ENCODE measurements at regions not wholly inside any gene's neighbourhood (a gene's known extent, or its start where the extent isn't known, plus 50 kb on each side); places are given as distances from the start of the nearest gene placed in this dataset.

DNA sequence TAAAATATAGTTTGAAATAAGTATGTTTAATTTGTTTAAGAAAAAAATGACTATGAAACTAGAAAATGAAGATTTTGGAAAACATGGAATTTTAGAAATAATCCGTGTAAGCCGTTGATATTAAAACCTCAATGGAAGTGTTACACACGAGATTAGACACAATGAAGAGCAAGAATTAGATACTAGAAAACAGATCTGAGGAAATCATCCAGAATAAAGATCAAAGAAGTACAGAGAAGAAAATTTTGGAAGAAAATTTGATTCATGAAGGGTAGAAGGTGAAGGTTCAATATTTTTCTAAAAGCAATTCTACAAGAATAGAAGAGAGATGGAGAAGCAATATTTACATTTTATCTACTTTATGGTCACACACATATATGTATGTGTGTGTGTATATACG lies 52.5 kb upstream of the SATB1 start:
- no peaks in the 10 kb centered on the region for H3K4me1 Mint-ChIP-seq
- H3K27me3 ChIP-seq (ENCODE audit: insufficient read depth, low read length) = no peaks in the 10 kb centered on the region

More for the DNA sequence above, 52.5 kb upstream of the SATB1 start:
- Histone ChIP-seq H3K14ac (ENCODE audit: insufficient read depth, low read length) (no peak overlapping the region), H3K9ac (ENCODE audit: extremely low read depth, insufficient read length, low read length) (no peak overlapping the region), H2AFZ (ENCODE audit: low read length) (no peak overlapping the region), H4K8ac (replicated peaks; ENCODE audit: insufficient read length, low read depth, low read length) (no peak overlapping the region), H3K18ac (ENCODE audit: insufficient read length, low read depth, low read length) (no peak overlapping the region), H2AK5ac (ENCODE audit: insufficient read length, low read length) (no peak overlapping the region), H4K5ac (ENCODE audit: insufficient read length, low read depth, low read length) (no peak overlapping the region), H3K27ac (ENCODE audit: insufficient read length, low read depth, low read length) (no peak overlapping the region), H2BK120ac (ENCODE audit: low read depth, low read length, poor library complexity, severe bottlenecking) (no peak overlapping the region), H3K4me2 (ENCODE audit: insufficient read depth, insufficient read length, low read length) (no peak overlapping the region), H3K23me2 (ENCODE audit: insufficient read length, low read depth, low read length, poor library complexity, severe bottlenecking) (no peaks in the 10 kb centered on the region), H2BK5ac (ENCODE audit: insufficient read length, low read length) (no peak overlapping the region), H4K91ac (ENCODE audit: insufficient read length, low read depth, low read length) (no peak overlapping the region), H3T11ph (ENCODE audit: low read length) (no peak overlapping the region), H2BK15ac (ENCODE audit: low read depth, low read length) (no peak overlapping the region), H3K56ac (ENCODE audit: insufficient read length, low read depth, low read length) (no peak overlapping the region), H3K9me3 (ENCODE audit: control insufficient read depth, low read depth, low read length) (no peaks in the 10 kb centered on the region), H3K23ac (ENCODE audit: insufficient read length, low read depth, low read length) (no peak overlapping the region), H3K79me1 (ENCODE audit: insufficient read depth, low read depth, low read length, poor library complexity, severe bottlenecking) (no peaks in the 10 kb centered on the region), H3K4me1 (ENCODE audit: insufficient read depth, low read length) (no peaks in the 10 kb centered on the region), H3K4ac (ENCODE audit: low read depth, low read length) (no peak overlapping the region), H4K20me1 (ENCODE audit: control insufficient read depth, insufficient read depth, insufficient read length) (no peaks in the 10 kb centered on the region), H2BK12ac (ENCODE audit: insufficient read length, low read depth, low read length) (no peak overlapping the region), H2BK20ac (ENCODE audit: low read depth, low read length, poor library complexity, severe bottlenecking) (no peak overlapping the region), H3K79me2 (ENCODE audit: insufficient read depth, low read length) (no peaks in the 10 kb centered on the region)
- TF ChIP-seq, protein P1, sequence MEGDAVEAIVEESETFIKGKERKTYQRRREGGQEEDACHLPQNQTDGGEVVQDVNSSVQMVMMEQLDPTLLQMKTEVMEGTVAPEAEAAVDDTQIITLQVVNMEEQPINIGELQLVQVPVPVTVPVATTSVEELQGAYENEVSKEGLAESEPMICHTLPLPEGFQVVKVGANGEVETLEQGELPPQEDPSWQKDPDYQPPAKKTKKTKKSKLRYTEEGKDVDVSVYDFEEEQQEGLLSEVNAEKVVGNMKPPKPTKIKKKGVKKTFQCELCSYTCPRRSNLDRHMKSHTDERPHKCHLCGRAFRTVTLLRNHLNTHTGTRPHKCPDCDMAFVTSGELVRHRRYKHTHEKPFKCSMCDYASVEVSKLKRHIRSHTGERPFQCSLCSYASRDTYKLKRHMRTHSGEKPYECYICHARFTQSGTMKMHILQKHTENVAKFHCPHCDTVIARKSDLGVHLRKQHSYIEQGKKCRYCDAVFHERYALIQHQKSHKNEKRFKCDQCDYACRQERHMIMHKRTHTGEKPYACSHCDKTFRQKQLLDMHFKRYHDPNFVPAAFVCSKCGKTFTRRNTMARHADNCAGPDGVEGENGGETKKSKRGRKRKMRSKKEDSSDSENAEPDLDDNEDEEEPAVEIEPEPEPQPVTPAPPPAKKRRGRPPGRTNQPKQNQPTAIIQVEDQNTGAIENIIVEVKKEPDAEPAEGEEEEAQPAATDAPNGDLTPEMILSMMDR (conservative IDR thresholded peaks at IDR 0.05) = no peak
- Mint-ChIP-seq H3K27ac (no peak overlapping the region), H3K4me3 (no peak overlapping the region), H3K9me3 (no peaks in the 10 kb centered on the region), H3K36me3 (ENCODE audit: insufficient read depth in 1 of 3, low read depth in 3 of 3) (no peaks in the 10 kb centered on the region), H3K27me3 (ENCODE audit: low read depth) (no peaks in the 10 kb centered on the region; the same call in 1 of the 2 replicates)
- no peak for DNase-seq
- no CpG with 5 or more reads among the region's 4 CpGs for WGBS (ENCODE audit: extremely low coverage, insufficient read length, low lambda C conversion rate)
